ENCODE measurements at regions not wholly inside any gene's neighbourhood (a gene's known extent, or its start where the extent isn't known, plus 50 kb on each side); places are given as distances from the start of the nearest gene placed in this dataset.
"Not testable (repeated sequence)": the region's sequence is repeated elsewhere in the genome, so short reads cannot be mapped to it uniquely, and the experiment has no call there.

DNA sequence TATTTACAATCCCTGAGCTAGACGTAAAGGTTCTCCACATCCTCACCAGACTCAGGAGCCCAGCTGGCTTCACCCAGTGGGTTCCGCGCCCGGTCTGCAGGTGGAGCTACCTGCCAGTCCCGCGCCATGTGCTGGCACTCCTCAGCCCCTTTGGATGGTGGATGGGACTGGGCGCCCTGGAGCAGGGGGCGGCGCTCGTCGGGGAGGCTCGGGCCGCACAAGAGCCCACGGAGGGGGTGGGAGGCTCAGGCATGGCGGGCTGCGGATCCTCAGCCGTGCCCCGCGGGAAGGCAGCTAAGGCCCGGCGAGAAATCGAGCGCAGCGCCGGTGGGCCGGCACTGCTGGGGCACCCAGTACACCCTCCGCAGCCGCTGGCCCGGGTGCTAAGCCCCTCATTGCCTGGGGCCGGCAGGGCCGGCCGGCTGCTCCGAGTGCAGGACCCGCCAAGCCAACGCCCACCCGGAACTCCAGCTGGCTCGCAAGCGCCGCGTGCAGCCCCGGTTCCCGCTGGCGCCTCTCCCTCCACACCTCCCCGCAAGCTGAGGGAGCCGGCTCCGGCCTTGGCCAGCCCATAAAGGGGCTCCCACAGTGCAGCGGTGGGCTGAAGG is 448.3 kb downstream of the COL11A1 start:
- DNase-seq, result not testable (repeated sequence)

GRCh38 chr1:102655034-102655433 is 453.3 kb downstream of the COL11A1 start:
- no peak for DNase-seq

DNA sequence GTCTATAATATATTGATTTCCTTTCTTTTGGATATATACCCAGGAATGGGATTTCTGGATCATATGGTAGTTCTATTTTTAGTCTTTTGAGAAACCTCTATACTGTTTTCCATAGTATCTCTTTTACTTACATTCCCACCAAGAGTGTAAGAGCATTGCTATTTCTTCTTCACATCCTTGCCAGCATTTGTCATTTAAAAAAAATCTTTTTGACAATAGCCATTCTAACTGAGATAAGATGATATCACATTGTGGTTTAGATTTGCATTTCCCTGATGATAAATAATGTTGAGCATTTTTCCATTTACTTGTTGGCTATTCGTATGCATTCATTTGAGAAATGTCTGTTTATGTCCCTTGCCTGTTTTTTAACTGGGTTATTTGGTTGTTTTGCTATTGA is 467.4 kb downstream of the COL11A1 start:
- DNase-seq, result no peak

DNA sequence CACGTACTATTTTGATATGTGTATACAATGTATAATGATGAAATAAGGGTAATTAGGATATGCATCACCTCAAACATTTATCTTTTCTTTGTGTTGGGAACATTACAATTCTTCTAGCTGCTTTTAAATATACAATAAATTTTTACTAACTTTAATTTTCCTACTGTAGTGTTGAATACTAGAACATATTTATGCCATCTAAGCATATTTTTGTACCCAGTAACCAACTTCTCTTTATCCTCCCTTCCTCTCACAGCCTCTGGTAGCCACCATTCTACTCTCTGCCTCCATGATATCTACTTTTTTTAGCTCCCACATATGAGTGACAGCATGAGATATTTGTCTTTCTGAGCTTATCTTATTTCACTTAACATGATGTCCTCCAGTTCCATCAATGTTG is 468.0 kb downstream of the COL11A1 start:
- no peak for DNase-seq

DNA sequence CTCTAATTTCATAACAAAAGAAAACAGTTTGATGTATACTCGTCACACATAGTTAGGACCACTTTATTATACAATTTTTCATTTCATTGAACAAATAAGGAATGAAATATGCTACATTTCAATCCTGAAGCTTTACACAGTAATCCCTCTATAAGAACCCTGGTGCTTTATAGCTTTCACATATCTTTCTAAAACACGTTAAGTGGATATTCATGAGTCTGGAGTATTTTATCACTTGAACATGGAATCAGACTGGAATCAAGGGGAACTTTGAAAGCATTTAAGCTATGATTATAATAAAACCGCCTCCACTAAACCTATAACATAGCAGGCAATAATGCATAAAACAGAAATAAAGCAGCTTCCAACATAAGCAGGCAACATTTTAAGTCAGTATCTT is 476.6 kb downstream of the COL11A1 start:
- no peak for DNase-seq

GRCh38 chr1:102630041-102630440 is 478.3 kb downstream of the COL11A1 start:
- DNase-seq, result no peak

DNA sequence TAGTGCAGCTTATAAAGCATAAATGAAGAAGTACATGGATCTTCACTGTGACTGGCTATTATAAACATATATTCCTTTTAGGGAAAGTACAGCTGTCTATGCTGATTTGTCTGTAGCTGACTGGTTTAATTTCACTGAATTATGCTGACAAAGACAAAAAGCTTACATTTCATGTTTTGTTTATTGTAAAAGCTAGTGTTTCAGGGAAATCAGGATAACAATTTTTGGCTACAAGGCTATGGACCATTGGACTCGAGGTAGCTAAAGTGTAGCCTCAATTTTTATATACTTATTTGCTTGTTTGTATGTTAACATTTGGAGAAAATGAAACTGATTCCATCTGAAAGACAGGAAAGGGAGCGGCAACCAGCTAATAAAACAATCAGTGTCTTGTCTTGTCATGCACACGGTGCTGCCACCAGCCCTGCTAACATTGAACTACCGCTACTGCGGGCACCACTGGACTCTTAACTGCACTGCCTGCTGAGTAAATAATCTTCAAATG is 480.2 kb downstream of the COL11A1 start:
- no peak for DNase-seq

DNA sequence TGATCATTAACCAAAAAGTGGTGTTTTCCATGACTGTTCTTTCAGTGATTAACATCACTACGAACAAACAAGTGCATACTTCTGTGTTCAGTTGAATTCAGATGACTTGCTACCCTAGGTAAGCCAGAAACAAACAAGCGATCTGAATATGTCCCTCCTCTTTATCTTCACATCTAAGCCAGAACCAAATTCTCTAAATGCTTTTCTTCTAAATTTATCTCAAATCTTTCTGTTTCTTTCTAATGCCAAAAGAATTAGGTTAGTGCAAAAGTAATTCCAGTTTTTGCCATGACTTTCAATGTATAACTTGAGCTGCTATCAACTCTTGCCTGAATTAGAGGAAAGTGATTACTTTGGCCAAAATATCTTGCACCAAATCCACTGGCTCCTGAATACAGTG is 481.2 kb downstream of the COL11A1 start:
- no peak for DNase-seq

DNA sequence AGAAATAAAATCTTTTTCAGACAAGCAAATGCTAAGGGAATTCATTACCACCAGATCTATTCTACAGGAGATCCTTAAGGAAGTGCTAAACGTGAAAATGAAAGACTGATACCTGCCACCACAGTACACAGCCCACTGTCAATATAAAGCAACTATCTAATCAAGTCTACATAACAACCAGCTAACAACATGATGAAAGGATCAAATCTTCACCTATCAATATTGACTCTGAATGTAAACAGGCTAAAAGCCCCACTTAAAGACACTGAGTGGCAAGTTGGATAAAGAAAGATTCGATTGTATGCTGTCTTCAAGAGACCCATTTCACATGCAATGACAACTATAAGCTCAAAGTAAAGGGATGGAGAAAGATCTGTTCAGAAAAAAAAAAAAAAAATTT is 492.4 kb downstream of the COL11A1 start:
- no peak for DNase-seq

DNA sequence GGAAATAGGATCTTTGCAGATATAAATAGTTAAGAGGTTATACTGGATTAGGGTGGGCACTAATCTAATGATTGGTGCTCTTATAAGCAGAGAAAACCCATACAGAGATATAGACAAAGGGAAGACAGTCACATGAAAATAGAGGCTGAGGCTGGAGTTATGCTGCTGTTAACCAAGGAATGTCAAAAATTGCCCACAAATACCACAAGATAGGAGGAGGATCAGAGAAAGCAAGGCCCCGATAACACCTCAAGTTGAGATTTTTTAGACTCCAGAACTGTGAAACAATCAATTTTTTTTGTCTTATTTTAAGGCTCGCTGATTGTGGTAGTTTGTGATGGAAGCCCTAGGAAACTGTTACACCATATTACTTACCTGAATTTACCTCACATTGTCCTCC is 513.2 kb downstream of the COL11A1 start:
- DNase-seq, result no peak

GRCh38 chr1:102593276-102593675 is 515.0 kb downstream of the COL11A1 start:
- no peak for DNase-seq

DNA sequence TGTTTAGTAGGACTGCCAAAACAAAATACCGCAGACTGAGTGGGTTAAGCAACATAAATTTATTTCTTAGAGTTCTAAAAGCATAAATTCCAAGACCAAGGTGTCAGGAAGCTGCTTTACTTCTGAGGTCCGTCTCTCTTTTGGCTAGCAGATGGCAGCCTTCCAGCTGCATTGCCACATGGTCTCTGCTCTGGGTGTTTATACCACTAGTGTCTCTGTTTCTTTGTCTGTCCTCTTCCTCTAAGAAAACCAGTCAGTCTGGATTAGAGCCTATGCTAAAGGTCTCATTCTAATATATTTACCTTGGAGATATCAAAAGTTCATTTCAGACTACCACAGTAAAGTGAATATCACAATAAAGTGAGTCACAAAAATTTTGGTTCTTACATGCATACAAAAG is 519.8 kb downstream of the COL11A1 start:
- no peak for DNase-seq

- no peak for DNase-seq
Observed at GRCh38 chr1:102586022-102586421, 522.3 kb downstream of the COL11A1 start.

DNA sequence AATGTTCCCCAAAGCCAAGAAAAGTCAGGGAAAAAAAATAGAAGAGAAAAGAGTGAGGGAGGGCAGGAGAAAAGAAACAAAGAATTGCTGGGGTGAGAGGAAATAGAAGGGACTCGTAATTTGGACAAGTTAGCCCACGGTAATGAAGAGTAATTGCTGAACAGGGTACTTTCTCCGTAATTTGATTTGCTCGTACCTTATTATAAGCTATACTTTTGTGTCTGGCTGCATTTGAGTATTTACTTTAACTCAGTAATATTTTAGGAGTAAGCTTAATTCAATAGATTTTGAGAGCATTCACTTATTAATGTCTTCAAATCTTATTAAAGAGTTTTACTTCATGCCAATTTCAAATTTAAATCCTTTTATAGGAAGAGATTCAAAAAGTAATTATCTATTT is 527.5 kb downstream of the COL11A1 start:
- DNase-seq, result no peak

DNA sequence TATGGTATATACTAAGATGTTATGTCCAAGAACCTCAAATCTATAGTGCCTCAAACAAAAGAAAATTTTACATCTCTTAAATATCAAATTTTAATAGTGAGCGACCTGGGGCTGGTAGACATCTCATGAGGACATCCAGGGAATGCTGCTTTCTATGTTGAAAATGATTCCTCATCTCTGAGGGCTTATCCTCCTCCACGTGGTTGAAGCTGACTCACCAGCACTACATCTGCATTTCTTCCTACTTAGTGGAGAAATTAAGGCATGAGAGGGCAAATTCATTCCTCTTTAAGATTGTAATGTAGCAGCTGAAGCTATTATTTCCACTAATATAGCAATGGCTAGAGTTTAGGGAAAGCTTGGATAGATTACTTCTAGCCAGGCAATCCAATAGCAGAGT is 529.5 kb downstream of the COL11A1 start:
- no peak for DNase-seq

- no peak for DNase-seq
Observed at GRCh38 chr1:102572637-102573036, 535.7 kb downstream of the COL11A1 start.

DNA sequence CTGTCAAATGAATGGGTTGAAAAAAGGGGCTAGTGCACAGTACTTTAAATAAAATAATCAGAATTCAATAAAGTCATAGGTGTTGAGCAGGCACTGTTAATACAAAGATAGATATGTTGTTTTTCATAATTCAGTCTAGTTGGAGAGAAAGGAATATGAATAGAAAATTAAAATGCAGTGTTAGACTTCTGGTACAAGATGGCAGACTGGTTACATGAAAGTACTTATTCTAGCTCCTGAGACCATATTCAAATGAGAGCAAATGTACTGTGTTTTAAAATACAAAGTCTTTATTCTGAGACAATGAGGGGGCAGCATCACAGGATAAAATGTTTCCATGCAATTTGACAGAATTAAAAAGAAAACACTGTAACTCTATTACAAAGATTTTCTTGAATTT is 542.1 kb downstream of the COL11A1 start:
- no peak for DNase-seq

DNA sequence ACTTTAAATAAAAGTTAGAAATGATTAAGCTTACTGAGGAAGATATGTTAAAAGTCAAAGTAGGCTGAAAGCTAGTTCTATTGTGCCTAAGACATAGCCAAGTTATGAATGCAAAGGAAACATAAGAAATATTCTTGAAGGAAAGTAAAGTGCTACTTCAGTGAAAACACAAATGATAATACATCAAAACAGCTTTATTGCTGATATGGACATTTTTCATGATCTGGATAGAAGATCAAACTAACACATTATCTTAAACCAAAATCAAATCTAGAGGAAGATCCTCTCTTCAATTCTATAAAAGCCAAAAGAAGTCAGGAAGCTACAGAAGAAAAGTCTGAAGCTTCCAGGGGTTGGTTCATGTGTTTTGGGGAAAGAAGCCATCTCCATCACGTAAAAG is 545.9 kb downstream of the COL11A1 start:
- no peak for DNase-seq

GRCh38 chr1:102550729-102551384 is 554.1 kb upstream of the OLFM3 start:
- DNase-seq, result no peak

- DNase-seq, result no peak
Observed at GRCh38 chr1:102546251-102546650, 549.5 kb upstream of the OLFM3 start.

DNA sequence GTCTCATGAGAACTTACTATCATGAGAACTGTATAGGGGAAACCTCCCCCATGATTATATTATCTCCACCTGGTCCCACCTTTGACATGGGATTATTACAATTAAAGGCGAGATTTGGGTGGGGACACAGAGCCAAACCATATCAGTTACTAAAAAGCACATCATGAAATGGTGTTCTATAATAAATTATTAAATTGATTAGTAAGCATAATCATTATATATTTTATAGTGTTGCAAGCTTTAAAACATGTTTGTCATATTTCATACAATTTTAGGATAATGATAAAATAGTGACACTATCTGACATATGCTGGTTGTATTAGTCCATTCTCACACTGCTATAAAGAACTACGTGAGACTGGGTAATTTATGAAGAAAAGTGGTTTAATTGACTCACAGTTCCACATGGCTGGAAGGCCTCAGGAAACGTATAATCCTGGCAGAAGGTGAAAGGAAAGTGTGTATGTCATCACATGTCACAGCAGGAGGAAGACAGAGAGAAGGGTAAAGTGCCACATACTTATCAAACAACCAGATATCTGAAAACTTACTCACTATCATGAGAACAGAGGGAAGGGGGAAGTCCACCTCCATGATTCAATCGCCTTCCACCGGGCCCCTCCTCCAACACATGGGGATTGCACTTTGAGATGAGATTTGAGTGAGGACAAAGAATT is 539.2 kb upstream of the OLFM3 start:
- DNase-seq, result no peak

DNA sequence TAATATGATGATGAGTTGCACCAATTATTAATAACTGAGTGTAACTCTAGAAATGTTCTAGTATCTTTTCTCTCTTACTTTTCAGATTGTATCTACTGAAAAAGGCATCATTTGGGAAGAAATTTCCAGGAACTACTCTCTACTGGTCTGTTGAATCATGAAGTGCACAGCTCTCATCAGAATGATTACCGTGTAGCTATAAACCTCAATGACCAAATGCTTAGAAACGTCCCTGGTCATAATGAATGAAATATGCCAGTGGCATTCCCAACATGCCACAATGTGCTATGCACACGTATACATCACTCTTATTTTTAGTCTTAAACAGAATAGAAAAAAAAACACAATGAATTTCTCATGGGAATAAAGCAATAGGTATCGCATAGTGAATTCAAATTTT is 534.3 kb upstream of the OLFM3 start:
- no peak for DNase-seq

DNA sequence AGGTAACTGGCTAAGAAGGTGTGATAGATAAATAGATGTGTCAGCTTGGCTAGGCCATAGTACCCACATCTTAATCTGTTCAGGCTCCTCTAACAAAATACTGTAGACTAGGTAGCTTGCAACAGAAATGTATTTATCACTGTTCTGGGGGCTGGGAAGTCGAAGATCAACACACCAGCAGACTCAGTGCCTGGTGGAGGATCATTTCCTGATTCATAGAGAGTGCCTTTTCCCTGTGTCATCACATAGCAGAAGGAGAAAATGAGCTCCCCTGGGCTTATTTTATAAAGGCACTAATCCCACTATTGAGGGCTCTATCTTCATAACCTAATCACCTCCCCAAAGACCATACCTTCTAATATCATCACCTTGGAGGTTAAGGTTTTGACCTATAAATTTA is 532.7 kb upstream of the OLFM3 start:
- no peak for DNase-seq

- no peak for DNase-seq
Observed at GRCh38 chr1:102500758-102501157, 504.0 kb upstream of the OLFM3 start.
